Smooth muscle cell (in vitro differentiated cells): ENCODE measurements at regions not wholly inside any gene's neighbourhood (a gene's known extent, or its start where the extent isn't known, plus 50 kb on each side); places are given as distances from the start of the nearest gene placed in this dataset.
A peak's percentile ranks its signal among the peaks of the same experiment; 100 is the strongest.

Experiments
- DNase-seq: peaks from one replicate; lab custom pipeline; 2025; ENCODE audit not compliant: unreplicated experiment; lab: John Stamatoyannopoulos, UW
- H2AFZ ChIP-seq: fragments of 200-600 bp; sonication (generic); 2 replicates; pipeline ENCODE4 v1.6.0; 2016; ENCODE audit warnings: antibody characterized with exemption, low read depth, mild to moderate bottlenecking
- H3F3A ChIP-seq: fragments of 200-600 bp; sonication (generic); 2 replicates; pipeline ENCODE4 v1.6.0; 2017; ENCODE audit warnings: antibody characterized with exemption, low read depth
- H3K27ac ChIP-seq: fragments of 200-600 bp; sonication (generic); 2 replicates; pipeline ENCODE4 v1.5.1; 2016; ENCODE audit warnings: low read depth, mild to moderate bottlenecking
- H3K27me3 ChIP-seq: fragments of 200-600 bp; sonication (generic); 2 replicates; pipeline ENCODE4 v1.6.1; 2016; ENCODE audit warnings: low read depth, mild to moderate bottlenecking
- H3K36me3 ChIP-seq: fragments of 200-600 bp; sonication (generic); 2 replicates; pipeline ENCODE4 v1.5.1; 2016; ENCODE audit warnings: low read depth
- H3K4me1 ChIP-seq: fragments of 200-600 bp; sonication (generic); 2 replicates; pipeline ENCODE4 v1.5.1; 2016; ENCODE audit warnings: low read depth
- H3K4me2 ChIP-seq: fragments of 200-600 bp; sonication (generic); 2 replicates; pipeline ENCODE4 v1.6.0; 2016; ENCODE audit warnings: mild to moderate bottlenecking
- H3K4me3 ChIP-seq: fragments of 200-600 bp; sonication (generic); 2 replicates; pipeline ENCODE4 v1.5.1; 2016; ENCODE audit warnings: mild to moderate bottlenecking
- H3K79me2 ChIP-seq: fragments of 200-600 bp; sonication (generic); 2 replicates; pipeline ENCODE4 v1.6.0; 2016; ENCODE audit warnings: low read depth, mild to moderate bottlenecking
- H3K9ac ChIP-seq: fragments of 200-600 bp; sonication (generic); 2 replicates; pipeline ENCODE4 v1.6.0; 2016; ENCODE audit warnings: low read depth
- H3K9me3 ChIP-seq: fragments of 200-600 bp; sonication (generic); replicated peaks from 2 replicates; pipeline ENCODE4 v1.5.1; 2016; ENCODE audit warnings: low read depth
- H4K20me1 ChIP-seq: fragments of 200-600 bp; sonication (generic); 2 replicates; pipeline ENCODE4 v1.6.0; 2016; ENCODE audit warnings: low read depth
- WGBS: methylation state at CpG from one replicate; pipeline ENCODE4 v1.1.7; 2016; ENCODE audit warnings: low lambda C conversion rate; 5-methylcytosine and 5-hydroxymethylcytosine counted together
- TF ChIP-seq, protein P1 (sequence below): fragments of 200-600 bp; sonication (generic); IDR thresholded peaks from 2 replicates; pipeline ENCODE4 v1.5.1; 2017; ENCODE audit warnings: borderline replicate concordance, mild to moderate bottlenecking, antibody characterized with exemption; ENCODE audit not compliant: insufficient read depth, poor library complexity, severe bottlenecking

DNA sequence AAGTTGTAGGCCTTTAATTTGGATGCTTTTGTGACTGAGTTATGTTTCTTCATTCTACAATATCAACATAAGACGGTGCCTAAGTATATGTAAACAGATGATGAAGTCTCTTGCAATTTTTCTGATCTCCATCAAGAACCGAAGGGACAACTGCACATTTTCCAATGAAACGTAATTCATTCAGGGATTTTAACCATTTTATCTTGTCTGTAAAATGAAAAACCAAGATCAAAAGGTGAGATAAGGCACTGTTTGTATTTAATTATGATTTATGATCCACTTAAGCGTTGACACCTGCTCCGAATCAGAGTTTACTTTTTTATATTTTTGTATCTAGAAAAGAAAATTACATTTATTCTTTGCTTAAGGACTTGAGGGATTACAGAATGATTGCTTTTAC lies 556.8 kb upstream of the ARGLU1 start:
- Histone ChIP-seq H3F3A (no peaks in the 10 kb centered on the region), H3K4me3 (no peak overlapping the region), H3K9me3 (no peaks in the 10 kb centered on the region), H3K4me2 (no peak overlapping the region), H2AFZ (no peak overlapping the region), H3K4me1 (peaks cover 5% of the 10 kb centered on the region), H4K20me1 (no peaks in the 10 kb centered on the region), H3K36me3 (no peaks in the 10 kb centered on the region), H3K9ac (no peak overlapping the region), H3K27me3 (peaks cover 10% of the 10 kb centered on the region), H3K27ac (no peak overlapping the region), H3K79me2 (no peaks in the 10 kb centered on the region)
- no peak for DNase-seq
- TF ChIP-seq, protein P1, sequence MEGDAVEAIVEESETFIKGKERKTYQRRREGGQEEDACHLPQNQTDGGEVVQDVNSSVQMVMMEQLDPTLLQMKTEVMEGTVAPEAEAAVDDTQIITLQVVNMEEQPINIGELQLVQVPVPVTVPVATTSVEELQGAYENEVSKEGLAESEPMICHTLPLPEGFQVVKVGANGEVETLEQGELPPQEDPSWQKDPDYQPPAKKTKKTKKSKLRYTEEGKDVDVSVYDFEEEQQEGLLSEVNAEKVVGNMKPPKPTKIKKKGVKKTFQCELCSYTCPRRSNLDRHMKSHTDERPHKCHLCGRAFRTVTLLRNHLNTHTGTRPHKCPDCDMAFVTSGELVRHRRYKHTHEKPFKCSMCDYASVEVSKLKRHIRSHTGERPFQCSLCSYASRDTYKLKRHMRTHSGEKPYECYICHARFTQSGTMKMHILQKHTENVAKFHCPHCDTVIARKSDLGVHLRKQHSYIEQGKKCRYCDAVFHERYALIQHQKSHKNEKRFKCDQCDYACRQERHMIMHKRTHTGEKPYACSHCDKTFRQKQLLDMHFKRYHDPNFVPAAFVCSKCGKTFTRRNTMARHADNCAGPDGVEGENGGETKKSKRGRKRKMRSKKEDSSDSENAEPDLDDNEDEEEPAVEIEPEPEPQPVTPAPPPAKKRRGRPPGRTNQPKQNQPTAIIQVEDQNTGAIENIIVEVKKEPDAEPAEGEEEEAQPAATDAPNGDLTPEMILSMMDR: no peak
- 83% methylated on average over 5 of the region's 5 CpGs for WGBS

DNA sequence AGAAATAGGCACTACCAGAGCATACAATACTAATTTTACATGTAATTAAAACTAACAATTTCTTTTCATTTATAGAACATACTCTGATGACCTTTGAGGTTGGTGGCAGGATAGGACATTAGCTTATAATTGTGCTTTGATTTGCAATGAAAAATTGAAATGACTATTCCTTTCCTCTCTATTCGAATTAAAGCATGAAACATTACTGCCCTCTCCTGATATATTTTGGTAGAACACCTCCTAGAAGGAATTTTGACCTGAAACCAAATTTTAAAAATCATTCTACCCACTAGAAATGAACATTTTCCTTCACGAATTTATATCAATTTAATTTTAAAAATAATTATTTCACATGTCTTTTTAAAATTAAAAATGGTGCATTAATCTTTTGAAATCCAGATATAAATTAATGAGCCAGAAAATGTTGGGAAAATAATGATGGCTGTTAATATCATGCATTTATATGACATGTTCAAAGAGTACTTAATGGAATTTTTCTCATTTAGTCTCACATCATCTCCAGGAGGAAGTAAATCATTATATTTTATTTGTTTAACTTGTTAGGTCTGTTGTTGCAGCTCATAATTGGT lies 556.3 kb upstream of the ARGLU1 start:
- no peaks in the 10 kb centered on the region for H4K20me1 ChIP-seq
- no peak overlapping the region for H3K4me2 ChIP-seq
- no peak overlapping the region for H3K4me3 ChIP-seq
- no peaks in the 10 kb centered on the region for H3K9me3 ChIP-seq
- H3K27ac ChIP-seq: no peak overlapping the region
- DNase-seq: no peak
- H3K79me2 ChIP-seq: no peaks in the 10 kb centered on the region
- H3K9ac ChIP-seq: no peak overlapping the region
- TF ChIP-seq, protein P1: peak; percentile 67
- H3K36me3 ChIP-seq: no peaks in the 10 kb centered on the region
- no peak overlapping the region for H2AFZ ChIP-seq
- 5% methylated on average over 2 of the region's 2 CpGs for WGBS
- peaks cover 10% of the 10 kb centered on the region for H3K27me3 ChIP-seq
- H3K4me1 ChIP-seq: peaks cover 5% of the 10 kb centered on the region
- H3F3A ChIP-seq: no peaks in the 10 kb centered on the region

DNA sequence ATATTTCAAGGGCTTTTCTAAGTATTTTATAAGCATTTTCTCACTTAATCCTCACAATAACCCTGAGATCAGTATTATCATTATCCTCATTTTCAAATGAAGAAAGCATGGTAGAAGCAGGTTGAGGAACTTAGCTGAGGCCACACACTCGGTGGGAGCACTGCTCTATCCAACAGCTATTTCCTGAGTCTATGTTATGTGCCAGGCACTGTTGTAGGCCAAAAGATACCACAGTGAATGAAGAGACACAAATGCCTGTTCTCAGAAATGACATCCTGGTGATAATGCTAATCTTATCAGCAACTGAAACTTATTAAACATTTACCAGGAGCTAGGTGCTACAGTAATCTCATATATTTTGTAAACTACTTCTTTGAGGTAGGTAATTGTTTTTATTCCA lies 553.9 kb upstream of the ARGLU1 start:
- no peaks in the 10 kb centered on the region for H3F3A ChIP-seq
- peaks cover 10% of the 10 kb centered on the region for H3K27me3 ChIP-seq
- WGBS: 62% methylated on average over 1 of the region's 1 CpG
- no peak overlapping the region for H3K4me3 ChIP-seq
- no peak overlapping the region for H3K4me2 ChIP-seq
- no peaks in the 10 kb centered on the region for H3K79me2 ChIP-seq
- no peak overlapping the region for H3K9ac ChIP-seq
- H3K36me3 ChIP-seq: no peaks in the 10 kb centered on the region
- no peak for DNase-seq
- no peaks in the 10 kb centered on the region for H3K9me3 ChIP-seq
- H3K4me1 ChIP-seq: peaks cover 16% of the 10 kb centered on the region
- H2AFZ ChIP-seq: no peak overlapping the region
- TF ChIP-seq, protein P1: no peak
- no peak overlapping the region for H3K27ac ChIP-seq
- no peaks in the 10 kb centered on the region for H4K20me1 ChIP-seq
